ENCODE measurements at regions not wholly inside any gene's neighbourhood (a gene's known extent, or its start where the extent isn't known, plus 50 kb on each side); places are given as distances from the start of the nearest gene placed in this dataset.

DNA sequence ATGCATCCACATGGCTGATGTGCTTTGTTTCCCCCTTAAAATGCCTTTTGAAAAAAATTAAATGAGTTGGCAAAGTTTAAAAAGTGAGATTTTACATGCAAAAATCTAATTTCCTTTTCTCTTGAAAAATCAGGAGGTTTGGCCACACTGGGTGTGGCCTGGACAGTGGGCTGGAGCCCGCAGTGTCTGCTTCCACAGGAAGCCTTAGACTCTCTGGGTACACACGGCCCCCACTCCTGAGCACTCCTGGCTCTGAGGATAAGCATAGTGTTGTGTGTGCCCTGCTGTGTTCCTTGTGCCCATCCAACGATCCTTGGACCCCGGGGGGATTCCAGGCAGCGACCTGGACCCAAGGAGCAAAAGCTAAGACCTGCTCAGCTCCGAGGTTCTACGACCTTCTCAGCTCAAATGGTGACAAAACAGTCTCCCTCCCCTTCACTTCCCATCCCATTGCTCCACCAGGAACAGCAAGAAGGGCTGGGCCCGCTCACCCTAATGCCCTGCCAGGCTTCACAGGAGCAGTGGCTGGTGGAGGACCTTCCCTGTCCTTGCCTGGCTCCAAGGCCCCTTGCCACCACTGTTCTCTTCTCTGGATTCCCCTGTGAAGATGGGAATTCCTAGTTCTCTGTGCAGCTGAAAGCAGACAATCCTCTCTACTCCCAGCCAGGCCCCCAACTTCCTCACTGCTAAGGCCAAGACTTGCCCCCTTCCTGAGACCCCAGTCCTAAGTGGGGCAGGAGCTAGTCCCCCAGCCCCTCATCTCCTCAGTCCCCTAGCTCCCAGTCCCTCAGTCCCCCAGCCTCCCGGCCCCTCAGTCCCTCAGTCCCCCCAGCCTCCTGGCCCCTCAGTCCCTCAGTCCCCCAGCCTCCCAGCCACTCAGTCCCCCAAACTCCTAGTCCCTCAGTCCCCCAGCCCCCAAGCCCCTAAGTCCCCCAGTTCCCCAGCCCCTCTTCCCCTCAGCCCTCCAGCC lies 395.8 kb downstream of the PTPRU start:
- TF ChIP-seq, protein P1, sequence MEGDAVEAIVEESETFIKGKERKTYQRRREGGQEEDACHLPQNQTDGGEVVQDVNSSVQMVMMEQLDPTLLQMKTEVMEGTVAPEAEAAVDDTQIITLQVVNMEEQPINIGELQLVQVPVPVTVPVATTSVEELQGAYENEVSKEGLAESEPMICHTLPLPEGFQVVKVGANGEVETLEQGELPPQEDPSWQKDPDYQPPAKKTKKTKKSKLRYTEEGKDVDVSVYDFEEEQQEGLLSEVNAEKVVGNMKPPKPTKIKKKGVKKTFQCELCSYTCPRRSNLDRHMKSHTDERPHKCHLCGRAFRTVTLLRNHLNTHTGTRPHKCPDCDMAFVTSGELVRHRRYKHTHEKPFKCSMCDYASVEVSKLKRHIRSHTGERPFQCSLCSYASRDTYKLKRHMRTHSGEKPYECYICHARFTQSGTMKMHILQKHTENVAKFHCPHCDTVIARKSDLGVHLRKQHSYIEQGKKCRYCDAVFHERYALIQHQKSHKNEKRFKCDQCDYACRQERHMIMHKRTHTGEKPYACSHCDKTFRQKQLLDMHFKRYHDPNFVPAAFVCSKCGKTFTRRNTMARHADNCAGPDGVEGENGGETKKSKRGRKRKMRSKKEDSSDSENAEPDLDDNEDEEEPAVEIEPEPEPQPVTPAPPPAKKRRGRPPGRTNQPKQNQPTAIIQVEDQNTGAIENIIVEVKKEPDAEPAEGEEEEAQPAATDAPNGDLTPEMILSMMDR (IDR thresholded peaks at IDR 0.05): no peak
- no peak for TF ChIP-seq POLR2A (IDR thresholded peaks at IDR 0.05)
- TF ChIP-seq POLR2AphosphoS5 (IDR thresholded peaks at IDR 0.05): no peak
